ENCODE measurements at regions not wholly inside any gene's neighbourhood (a gene's known extent, or its start where the extent isn't known, plus 50 kb on each side); places are given as distances from the start of the nearest gene placed in this dataset.

DNA sequence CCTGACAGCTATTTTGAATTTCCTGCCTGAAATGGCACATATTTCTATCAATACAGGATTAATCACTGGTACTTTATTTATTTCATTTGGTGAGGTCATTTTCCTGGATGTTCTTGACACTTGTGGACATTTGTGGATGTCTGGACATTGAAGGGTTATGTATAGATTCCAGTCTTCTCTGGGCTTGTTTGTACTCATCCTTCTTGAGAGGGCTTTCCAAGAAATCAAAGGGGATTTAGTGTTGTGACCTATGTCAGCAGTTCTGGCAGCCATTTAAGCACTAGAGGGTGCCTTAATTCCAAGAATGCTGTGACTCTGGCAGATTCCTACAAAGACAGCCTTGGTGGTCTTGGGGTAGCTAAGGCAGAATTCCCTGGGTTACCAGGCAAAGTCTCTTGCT, 259.7 kb downstream of the CSNK1G3 start:
- DNase-seq (no peak), ATAC-seq (ENCODE audit: low FRiP score) (no peak)
- peaks cover 0 to 1% of the 10 kb centered on the region in 2 donors for H3K27me3 ChIP-seq (ENCODE audit: control insufficient read depth in 1 of 2, insufficient read depth in 2 of 2, low read length in 1 of 2)
- no peak overlapping the region for H3K4me3 ChIP-seq (ENCODE audit: low read length in 2 of 2)
- H3K27ac ChIP-seq (ENCODE audit: low read depth in 1 of 2, low read length in 2 of 2): no peak overlapping the region
- intact Hi-C loops (cut with DNase I): no loop called here
- H3K36me3 ChIP-seq (ENCODE audit: control insufficient read depth in 1 of 2, insufficient read depth in 2 of 2, low read length in 1 of 2): no peaks in the 10 kb centered on the region
- H3K4me1 ChIP-seq (ENCODE audit: control insufficient read depth in 1 of 2, insufficient read depth in 2 of 2, low read length in 2 of 2): no peaks in the 10 kb centered on the region
- H3K9me3 ChIP-seq (ENCODE audit: control insufficient read depth, low read length): peaks cover 7% of the 10 kb centered on the region

DNA sequence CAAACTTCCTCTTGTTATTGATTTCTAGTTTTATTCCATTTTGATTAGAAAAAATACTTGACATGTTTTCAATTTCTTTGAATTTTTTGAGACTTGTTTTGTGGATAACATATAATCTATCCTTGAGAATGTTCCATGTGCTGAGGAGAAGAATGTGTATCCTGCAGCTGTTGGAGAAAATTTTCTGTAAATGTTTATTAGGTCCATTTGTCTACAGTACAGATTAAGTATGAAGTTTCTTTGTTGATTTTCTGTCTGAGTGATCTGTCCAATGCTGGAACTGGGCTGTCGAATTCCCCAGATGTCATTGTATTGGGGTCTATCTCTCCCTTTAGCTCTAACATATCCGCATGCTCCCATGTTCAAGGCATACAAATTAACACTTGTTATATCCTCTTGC, 251.2 kb downstream of the CSNK1G3 start:
- H3K4me1 ChIP-seq (ENCODE audit: control insufficient read depth in 1 of 2, insufficient read depth in 2 of 2, low read length in 2 of 2): no peaks in the 10 kb centered on the region
- no peak overlapping the region for H3K27ac ChIP-seq (ENCODE audit: low read depth in 1 of 2, low read length in 2 of 2)
- no peaks in the 10 kb centered on the region for H3K36me3 ChIP-seq (ENCODE audit: control insufficient read depth in 1 of 2, insufficient read depth in 2 of 2, low read length in 1 of 2)
- H3K27me3 ChIP-seq (ENCODE audit: control insufficient read depth in 1 of 2, insufficient read depth in 2 of 2, low read length in 1 of 2): no peaks in the 10 kb centered on the region
- ATAC-seq (ENCODE audit: low FRiP score): no peak
- no peak overlapping the region for H3K4me3 ChIP-seq (ENCODE audit: low read length in 2 of 2)
- no peaks in the 10 kb centered on the region for H3K9me3 ChIP-seq (ENCODE audit: control insufficient read depth, low read length)
- WGBS, 2 donors: 83% methylated on average over 2 of the region's 2 CpGs
- no peak for DNase-seq
- intact Hi-C loops (cut with DNase I): no loop called here

DNA sequence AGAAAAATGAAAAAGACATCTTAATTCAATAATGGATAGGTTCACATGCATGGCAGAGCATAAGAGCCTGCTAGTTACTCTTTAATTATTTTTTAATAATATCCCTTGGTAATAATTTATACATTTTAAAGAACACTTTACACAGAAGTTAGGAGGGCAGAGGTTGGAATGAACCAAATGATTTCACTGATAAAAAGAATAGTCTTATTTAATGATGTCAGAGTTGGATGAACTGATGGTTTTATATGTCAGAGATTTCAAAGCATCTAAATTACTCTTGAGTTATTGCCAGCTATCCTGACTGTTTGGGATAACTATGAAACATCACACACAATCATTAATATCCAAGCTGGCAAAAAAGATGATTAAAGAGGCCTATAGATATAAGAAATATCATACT, 244.8 kb downstream of the CSNK1G3 start:
- no peak overlapping the region for H3K27ac ChIP-seq (ENCODE audit: low read depth in 1 of 2, low read length in 2 of 2)
- intact Hi-C loops (cut with DNase I): no loop called here

DNA sequence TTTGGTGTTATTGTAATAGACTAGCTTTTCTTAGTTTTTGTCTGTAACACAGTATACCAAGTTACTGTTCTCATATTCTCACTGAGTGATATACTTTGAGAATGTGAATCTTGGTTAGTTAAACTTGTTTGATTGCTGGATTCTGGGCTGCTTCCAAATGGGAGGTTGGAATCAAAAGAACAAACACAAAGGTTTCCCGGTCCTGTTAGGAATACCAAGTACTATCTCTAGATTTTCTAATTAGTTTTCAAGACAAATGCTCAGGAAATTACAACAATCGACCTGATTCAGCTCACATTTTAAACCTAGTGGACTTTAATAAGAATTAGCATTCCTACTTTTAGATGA, 244.3 kb downstream of the CSNK1G3 start:
- ATAC-seq (ENCODE audit: low FRiP score) (no peak), DNase-seq (no peak)
- Histone ChIP-seq H3K27me3 (ENCODE audit: control insufficient read depth in 1 of 2, insufficient read depth in 2 of 2, low read length in 1 of 2) (no peaks in the 10 kb centered on the region), H3K9me3 (ENCODE audit: control insufficient read depth, low read length) (no peaks in the 10 kb centered on the region), H3K27ac (ENCODE audit: low read depth in 1 of 2, low read length in 2 of 2) (no peak overlapping the region), H3K4me1 (ENCODE audit: control insufficient read depth in 1 of 2, insufficient read depth in 2 of 2, low read length in 2 of 2) (peaks cover 0 to 3% of the 10 kb centered on the region in 2 donors), H3K36me3 (ENCODE audit: control insufficient read depth in 1 of 2, insufficient read depth in 2 of 2, low read length in 1 of 2) (no peaks in the 10 kb centered on the region), H3K4me3 (ENCODE audit: low read length in 2 of 2) (no peak overlapping the region)
- intact Hi-C loops (cut with DNase I): no loop called here
- WGBS, 2 donors: 27 to 42% methylated on average over 2 of the region's 2 CpGs

More for the DNA sequence above, 244.8 kb downstream of the CSNK1G3 start:
- H3K27me3 ChIP-seq (ENCODE audit: control insufficient read depth in 1 of 2, insufficient read depth in 2 of 2, low read length in 1 of 2): no peaks in the 10 kb centered on the region
- H3K9me3 ChIP-seq (ENCODE audit: control insufficient read depth, low read length): no peaks in the 10 kb centered on the region
- H3K4me1 ChIP-seq (ENCODE audit: control insufficient read depth in 1 of 2, insufficient read depth in 2 of 2, low read length in 2 of 2): peaks cover 0 to 3% of the 10 kb centered on the region in 2 donors
- DNase-seq (no peak), ATAC-seq (ENCODE audit: low FRiP score) (no peak)
- no peak overlapping the region for H3K4me3 ChIP-seq (ENCODE audit: low read length in 2 of 2)
- H3K36me3 ChIP-seq (ENCODE audit: control insufficient read depth in 1 of 2, insufficient read depth in 2 of 2, low read length in 1 of 2): no peaks in the 10 kb centered on the region

DNA sequence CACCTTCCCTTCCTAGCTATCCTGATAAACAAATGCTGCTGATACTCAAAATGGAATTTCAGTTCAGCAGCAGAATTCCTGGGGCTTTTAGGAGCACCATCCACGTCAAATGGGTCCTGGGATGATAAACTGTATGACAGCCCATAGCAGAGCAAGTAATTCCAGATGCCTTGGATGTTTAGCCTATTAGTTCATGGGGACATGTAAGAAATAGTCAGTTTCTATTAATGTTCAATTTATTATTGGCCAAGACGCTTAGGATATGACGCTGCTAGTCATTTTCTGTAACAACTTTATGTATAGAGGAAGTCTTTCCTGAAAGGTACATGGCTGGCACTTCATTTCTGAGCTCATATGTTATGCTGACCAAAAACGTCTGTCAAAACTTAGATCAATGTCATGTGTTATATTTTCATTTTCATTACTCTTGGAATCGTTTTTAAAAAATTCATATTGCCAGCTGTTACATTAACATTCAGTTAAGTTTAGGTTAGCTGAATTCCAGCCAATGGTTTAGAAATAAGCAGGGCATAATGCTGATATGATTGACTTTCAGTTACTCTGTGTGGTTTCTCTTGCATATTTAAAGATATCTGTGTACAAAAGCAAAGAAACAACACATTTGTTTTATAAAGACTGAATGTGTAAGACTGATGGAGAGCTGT, 243.8 kb downstream of the CSNK1G3 start:
- peaks cover 0 to 3% of the 10 kb centered on the region in 2 donors for H3K4me1 ChIP-seq (ENCODE audit: control insufficient read depth in 1 of 2, insufficient read depth in 2 of 2, low read length in 2 of 2)
- H3K4me3 ChIP-seq (ENCODE audit: low read length in 2 of 2): no peak overlapping the region
- DNase-seq (no peak), ATAC-seq (ENCODE audit: low FRiP score) (no peak)
- H3K9me3 ChIP-seq (ENCODE audit: control insufficient read depth, low read length): no peaks in the 10 kb centered on the region
- WGBS, 2 donors: 3 to 7% methylated on average over 5 of the region's 5 CpGs
- H3K27me3 ChIP-seq (ENCODE audit: control insufficient read depth in 1 of 2, insufficient read depth in 2 of 2, low read length in 1 of 2): no peaks in the 10 kb centered on the region
- no peaks in the 10 kb centered on the region for H3K36me3 ChIP-seq (ENCODE audit: control insufficient read depth in 1 of 2, insufficient read depth in 2 of 2, low read length in 1 of 2)
- intact Hi-C loops (cut with DNase I): no loop called here
- no peak overlapping the region for H3K27ac ChIP-seq (ENCODE audit: low read depth in 1 of 2, low read length in 2 of 2)

DNA sequence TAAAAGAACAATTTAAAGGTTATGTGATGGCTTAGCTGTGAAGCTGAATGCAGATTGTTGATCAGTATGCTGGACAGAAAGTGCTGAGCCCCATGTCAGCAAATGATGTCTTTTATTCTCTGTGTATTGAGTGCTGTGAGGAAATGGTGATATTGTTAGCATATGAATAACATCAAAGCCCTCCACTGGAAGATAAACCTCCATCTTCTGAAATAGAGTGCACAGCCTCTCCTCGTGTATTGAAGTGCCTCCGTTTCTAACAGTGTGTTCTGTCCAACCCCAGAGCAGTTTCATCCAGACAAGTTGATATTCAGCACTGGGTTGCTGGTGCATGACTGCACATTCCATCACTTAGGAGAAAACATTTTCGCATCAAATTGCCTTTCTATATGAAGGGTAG, 242.9 kb downstream of the CSNK1G3 start:
- Histone ChIP-seq H3K4me3 (ENCODE audit: low read length in 2 of 2) (no peak overlapping the region), H3K9me3 (ENCODE audit: control insufficient read depth, low read length) (no peaks in the 10 kb centered on the region), H3K4me1 (ENCODE audit: control insufficient read depth in 1 of 2, insufficient read depth in 2 of 2, low read length in 2 of 2) (peaks cover 0 to 3% of the 10 kb centered on the region in 2 donors), H3K36me3 (ENCODE audit: control insufficient read depth in 1 of 2, insufficient read depth in 2 of 2, low read length in 1 of 2) (no peaks in the 10 kb centered on the region), H3K27ac (ENCODE audit: low read depth in 1 of 2, low read length in 2 of 2) (no peak overlapping the region), H3K27me3 (ENCODE audit: control insufficient read depth in 1 of 2, insufficient read depth in 2 of 2, low read length in 1 of 2) (no peaks in the 10 kb centered on the region)
- DNase-seq (no peak), ATAC-seq (ENCODE audit: low FRiP score) (no peak)
- 17 to 34% methylated on average over 3 of the region's 3 CpGs for WGBS, 2 donors
- intact Hi-C loops (cut with DNase I): no loop called here

DNA sequence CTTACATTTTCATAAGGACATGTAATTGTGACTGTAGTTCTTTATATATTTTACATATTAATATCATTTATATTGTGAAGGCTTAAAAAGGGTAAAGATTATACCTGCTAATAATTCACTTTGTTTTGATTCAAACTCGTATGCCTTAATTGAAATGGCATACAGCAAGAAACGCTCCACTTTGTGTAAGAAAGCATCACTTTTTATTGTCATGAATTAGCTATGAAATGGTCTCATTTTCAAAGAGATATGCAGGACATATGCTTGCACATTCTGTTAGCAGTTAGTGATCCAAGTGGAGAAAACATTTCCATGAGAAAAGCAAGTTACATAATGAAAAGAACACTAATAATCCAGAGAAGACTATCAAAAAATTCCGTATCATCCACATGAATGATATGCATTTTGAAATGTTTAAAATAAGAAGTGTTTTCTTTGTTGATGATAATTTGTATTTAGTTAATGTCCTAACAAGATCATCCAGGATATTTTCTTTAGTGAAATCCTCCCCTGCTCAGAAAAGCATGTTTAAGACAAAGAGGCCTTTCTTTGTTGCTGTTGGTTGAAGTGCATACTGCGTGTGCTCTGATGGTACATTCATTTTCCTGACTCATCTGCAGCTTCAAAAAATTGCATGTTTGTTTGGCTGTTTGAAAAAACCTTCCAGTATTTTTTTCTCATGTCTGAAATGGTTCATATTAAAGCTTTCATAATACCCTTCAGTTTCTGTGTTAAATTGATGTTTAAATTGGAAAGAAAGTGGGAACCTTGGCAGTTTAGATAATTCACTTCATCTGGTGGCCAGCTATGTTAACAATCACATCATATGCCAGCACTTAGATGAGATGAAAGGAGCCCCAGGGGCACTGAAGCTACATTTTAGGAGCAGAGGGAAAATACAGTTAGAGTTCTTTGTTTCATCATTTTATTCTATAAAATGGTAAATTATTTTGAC, 242.2 kb downstream of the CSNK1G3 start:
- no peak for ATAC-seq (ENCODE audit: low FRiP score)
- Histone ChIP-seq H3K27ac (ENCODE audit: low read depth in 1 of 2, low read length in 2 of 2) (no peak overlapping the region), H3K4me1 (ENCODE audit: control insufficient read depth in 1 of 2, insufficient read depth in 2 of 2, low read length in 2 of 2) (peaks cover 0 to 3% of the 10 kb centered on the region in 2 donors), H3K27me3 (ENCODE audit: control insufficient read depth in 1 of 2, insufficient read depth in 2 of 2, low read length in 1 of 2) (no peaks in the 10 kb centered on the region), H3K36me3 (ENCODE audit: control insufficient read depth in 1 of 2, insufficient read depth in 2 of 2, low read length in 1 of 2) (no peaks in the 10 kb centered on the region), H3K9me3 (ENCODE audit: control insufficient read depth, low read length) (no peaks in the 10 kb centered on the region), H3K4me3 (ENCODE audit: low read length in 2 of 2) (no peak overlapping the region)
- 63 to 68% methylated on average over 4 of the region's 4 CpGs for WGBS, 2 donors
- intact Hi-C loops (cut with DNase I): no loop called here
- no peak for DNase-seq

DNA sequence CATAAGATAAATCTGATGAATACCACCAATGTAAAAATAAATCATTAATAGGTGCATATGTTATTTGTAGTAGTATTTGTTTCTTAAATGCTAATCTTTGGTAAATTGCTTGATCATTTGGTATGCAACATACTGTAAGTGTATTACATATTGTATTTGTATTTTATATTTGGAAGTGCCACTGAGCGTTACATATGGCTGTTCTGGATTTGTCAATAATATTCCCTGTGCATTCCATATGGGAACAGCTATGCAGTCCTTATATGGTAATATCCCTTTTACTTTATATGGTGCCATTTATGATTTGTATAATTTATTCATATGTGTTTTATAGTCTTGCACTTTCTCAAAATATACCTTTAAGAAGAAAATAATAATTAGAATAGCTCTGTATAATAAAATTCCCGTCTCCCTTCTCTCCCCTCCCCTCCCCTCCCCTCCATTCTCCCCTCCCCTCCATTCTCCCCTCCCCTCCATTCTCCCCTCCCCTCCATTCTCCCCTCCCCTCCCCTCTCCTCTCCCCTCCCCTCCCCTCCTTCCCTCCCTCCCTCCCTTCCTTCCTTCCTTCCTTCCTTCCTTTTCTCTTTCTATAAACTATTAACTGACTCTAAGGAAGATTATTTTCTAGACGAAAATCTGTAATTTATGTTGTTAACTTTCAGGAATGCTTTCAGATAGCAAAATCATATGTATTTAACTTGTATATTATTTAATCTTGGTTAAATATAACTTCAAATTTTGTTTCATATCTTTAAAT, 241.4 kb downstream of the CSNK1G3 start:
- 58 to 78% methylated on average over 3 of the region's 3 CpGs for WGBS, 2 donors
- DNase-seq (no peak), ATAC-seq (ENCODE audit: low FRiP score) (no peak)
- H3K27ac ChIP-seq (ENCODE audit: low read depth in 1 of 2, low read length in 2 of 2): no peak overlapping the region
- no peaks in the 10 kb centered on the region for H3K27me3 ChIP-seq (ENCODE audit: control insufficient read depth in 1 of 2, insufficient read depth in 2 of 2, low read length in 1 of 2)
- H3K36me3 ChIP-seq (ENCODE audit: control insufficient read depth in 1 of 2, insufficient read depth in 2 of 2, low read length in 1 of 2): no peaks in the 10 kb centered on the region
- peaks cover 0 to 3% of the 10 kb centered on the region in 2 donors for H3K4me1 ChIP-seq (ENCODE audit: control insufficient read depth in 1 of 2, insufficient read depth in 2 of 2, low read length in 2 of 2)
- no peaks in the 10 kb centered on the region for H3K9me3 ChIP-seq (ENCODE audit: control insufficient read depth, low read length)
- no peak overlapping the region for H3K4me3 ChIP-seq (ENCODE audit: low read length in 2 of 2)
- intact Hi-C loops (cut with DNase I): no loop called here
